SK-N-SH treated with all-trans-retinoic acid at 6 μM for 48 hours (cell line): ENCODE measurements at regions not wholly inside any gene's neighbourhood (a gene's known extent, or its start where the extent isn't known, plus 50 kb on each side); places are given as distances from the start of the nearest gene placed in this dataset.

Experiments used
- TOX ChIP-seq: fragments of 250-450 bp; sonication (Bioruptor Pico); IDR thresholded peaks from 2 replicates; pipeline ENCODE4 v1.8.0; 2021; ENCODE audit warnings: mild to moderate bottlenecking, moderate library complexity, borderline replicate concordance
- ZFP30 ChIP-seq: fragments of 450-650 bp; formaldehyde crosslinking; IDR thresholded peaks from 2 replicates; pipeline ENCODE4 v1.5.0; 2022; ENCODE audit warnings: mild to moderate bottlenecking, moderate library complexity

- no peak for TF ChIP-seq ZFP30 (CRISPR knock-in tag)
- TF ChIP-seq TOX (CRISPR knock-in tag): no peak
Observed at GRCh38 chr6:30405934-30406333, 61.0 kb downstream of the RPP21 start.
